Posterior vena cava (tissue), 2 donors: ENCODE measurements at regions not wholly inside any gene's neighbourhood (a gene's known extent, or its start where the extent isn't known, plus 50 kb on each side); places are given as distances from the start of the nearest gene placed in this dataset.

Source experiments
- DNase-seq: peaks from one replicate; pipeline ENCODE4 v3.0.0-alpha.2; 2020; ENCODE audit warnings: low spot score
- intact Hi-C, 2 donors: fragments of 100-400 bp; cut with DNase I; formaldehyde crosslinking; loops; one replicate each; pipeline versions ENCODE4 v1.14.1 to v1.14.2; 2022 to 2023
- donor health status: DM: yes; HTN: yes; CAD: no.
- donor health status: DM: yes; HTN: yes; CAD: no.

DNA sequence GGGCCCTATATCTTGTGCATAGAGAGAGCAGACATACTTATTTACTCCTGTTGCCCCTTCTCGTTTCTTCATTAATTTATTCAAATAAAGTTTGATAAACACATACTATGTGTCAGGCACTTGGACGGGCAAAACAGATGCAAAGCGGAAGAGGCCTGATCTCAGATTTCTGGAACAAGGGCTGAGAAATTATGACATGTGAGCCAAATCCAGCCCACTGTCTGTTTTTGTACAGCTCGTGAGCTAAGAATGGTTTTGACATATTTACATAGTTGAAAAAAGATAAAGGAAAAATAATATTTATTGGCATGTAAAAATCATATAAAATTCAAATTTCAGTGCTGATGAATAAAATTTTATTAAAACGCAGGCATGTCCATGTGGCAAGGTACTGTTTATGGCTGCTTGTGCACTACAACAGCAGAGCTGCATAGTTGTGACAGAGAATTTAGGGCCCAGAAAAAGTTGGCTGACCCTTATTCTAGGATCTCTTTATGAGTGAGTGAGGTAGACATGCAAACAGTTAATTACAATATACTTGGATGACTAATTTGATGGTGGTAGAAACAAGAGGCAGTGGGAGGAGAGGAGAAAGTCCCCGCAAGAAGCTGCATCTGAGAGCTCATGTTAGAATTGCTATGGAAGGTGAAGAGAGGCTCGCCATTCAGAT, 68.1 kb upstream of the ITPRID1 start:
- intact Hi-C loops = loop anchor here (10.0 kb wide), 2 partner anchors 189 to 759 kb away; no protein-coding TSS in a partner anchor
- no peak for DNase-seq

DNA sequence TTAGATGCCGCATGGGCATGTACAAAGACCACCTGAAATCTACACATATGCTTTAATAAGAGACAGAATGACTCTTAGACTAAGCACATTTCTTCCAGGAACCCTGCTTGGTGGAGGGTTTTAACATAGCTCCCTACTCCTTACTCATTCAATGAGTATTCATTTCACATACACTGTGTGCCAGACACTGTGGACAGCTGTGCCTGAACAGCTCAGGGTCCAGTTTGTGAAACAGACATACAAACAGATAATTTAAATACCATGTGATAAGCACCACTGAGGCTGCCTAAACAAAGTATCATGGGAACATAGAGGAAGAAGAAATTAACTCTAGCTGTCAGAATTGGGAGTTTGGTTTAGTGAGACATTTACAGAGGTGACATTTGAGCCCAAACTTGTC, 65.2 kb upstream of the ITPRID1 start:
- intact Hi-C loops = loop anchor here (10.0 kb wide), 2 partner anchors 186 to 756 kb away; no protein-coding TSS in a partner anchor
- DNase-seq = no peak

DNA sequence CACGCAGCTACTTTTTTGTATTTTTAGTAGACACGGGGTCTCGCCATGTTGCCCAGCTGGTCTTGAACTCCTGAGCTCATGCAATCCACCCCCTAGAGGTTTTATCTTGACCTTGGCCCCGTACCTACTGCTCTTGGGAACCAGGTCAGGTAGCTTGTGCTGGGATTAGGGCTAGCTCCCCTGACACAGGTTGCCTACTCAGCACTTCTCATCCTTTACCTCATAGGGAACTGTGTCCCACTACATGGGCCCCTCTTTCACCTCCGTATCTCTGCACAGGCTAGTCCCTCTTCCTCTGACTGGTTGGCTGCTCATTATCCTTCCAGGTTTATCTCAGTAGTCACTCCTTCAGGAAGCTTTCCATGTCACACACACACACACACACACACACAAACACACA, 58.0 kb upstream of the ITPRID1 start:
- intact Hi-C loops = loop anchor here in 1 of 2 donors (10.0 kb wide), 1 partner anchor 179 kb away; no protein-coding TSS in a partner anchor
- DNase-seq = no peak

GRCh38 chr7:31456646-31457368, 57.1 kb upstream of the ITPRID1 start:
- no peak for DNase-seq
- intact Hi-C loops = loop anchor here in 1 of 2 donors (10.0 kb wide), 1 partner anchor 178 kb away; no protein-coding TSS in a partner anchor

- intact Hi-C loops = loop anchor here in 1 of 2 donors (10.0 kb wide), 1 partner anchor 177 kb away; no protein-coding TSS in a partner anchor
- DNase-seq = no peak
Measured at GRCh38 chr7:31457551-31457950, 56.3 kb upstream of the ITPRID1 start.

DNA sequence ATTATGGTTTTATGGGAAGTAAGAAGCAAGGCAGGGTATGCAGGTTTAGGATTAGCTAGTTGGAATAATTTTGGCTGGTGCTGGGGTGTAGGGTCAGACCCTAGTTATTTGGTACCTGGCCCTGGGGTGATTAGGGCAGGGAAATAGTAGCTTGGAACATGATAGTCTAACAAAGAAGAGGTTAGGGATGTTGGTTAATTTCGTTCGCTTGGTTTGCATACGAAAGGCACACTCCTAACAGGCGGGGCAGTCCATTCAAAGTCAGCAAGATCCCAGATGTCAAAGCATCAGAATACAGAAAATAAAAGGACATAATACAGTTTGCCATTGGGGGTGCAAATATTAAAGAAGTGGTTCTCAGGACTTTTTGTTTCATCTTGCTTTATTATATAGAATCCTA, 55.7 kb upstream of the ITPRID1 start:
- no peak for DNase-seq
- intact Hi-C loops = loop anchor here in 1 of 2 donors (10.0 kb wide), 1 partner anchor 177 kb away; no protein-coding TSS in a partner anchor

DNA sequence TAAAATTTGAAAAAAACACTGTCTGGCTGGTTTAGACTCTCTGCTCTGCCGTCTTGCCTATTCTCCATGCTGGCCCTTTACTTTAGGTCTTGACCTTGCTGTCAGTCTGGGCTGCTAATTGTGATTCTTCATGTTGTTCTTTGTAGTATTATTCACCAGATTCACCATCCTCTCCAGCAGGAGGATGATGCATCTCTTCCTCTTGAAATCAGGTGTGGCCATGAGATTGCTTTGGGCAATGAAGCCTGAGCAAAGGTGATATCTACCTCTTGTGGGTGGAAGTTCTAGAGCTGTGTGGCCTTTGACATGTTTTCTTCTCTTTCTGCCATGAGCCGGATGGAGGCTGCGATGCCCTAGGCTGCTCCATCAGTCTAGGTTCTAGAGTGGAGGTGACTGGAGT, 51.3 kb upstream of the ITPRID1 start:
- intact Hi-C loops = no loop called here
- DNase-seq = no peak
